SK-N-SH (cell line): ENCODE measurements at regions not wholly inside any gene's neighbourhood (a gene's known extent, or its start where the extent isn't known, plus 50 kb on each side); places are given as distances from the start of the nearest gene placed in this dataset.

Source experiments
- CTCF ChIP-seq: fragments of 200-600 bp; sonication (generic); IDR thresholded peaks from 2 replicates; pipeline ENCODE4 v1.6.1; 2017; ENCODE audit warnings: antibody characterized with exemption, mild to moderate bottlenecking, moderate library complexity
- GABPA ChIP-seq: IDR thresholded peaks from 2 replicates; pipeline ENCODE4 v1.4.0; 2012; ENCODE audit warnings: low read depth, mild to moderate bottlenecking
- REST ChIP-seq: IDR thresholded peaks from 2 replicates; pipeline ENCODE4 v1.6.1; 2012; ENCODE audit warnings: mild to moderate bottlenecking, low read depth, low read length, moderate library complexity
- TCF12 ChIP-seq: IDR thresholded peaks from 2 replicates; pipeline ENCODE4 v1.4.0; 2012

GRCh38 chr4:189050643-189051042, 890.0 kb upstream of the FRG1 start:
- TF ChIP-seq GABPA (no peak), CTCF (no peak), REST (no peak), TCF12 (no peak)
